ENCODE measurements at regions not wholly inside any gene's neighbourhood (a gene's known extent, or its start where the extent isn't known, plus 50 kb on each side); places are given as distances from the start of the nearest gene placed in this dataset.
"Not testable (repeated sequence)": the region's sequence is repeated elsewhere in the genome, so short reads cannot be mapped to it uniquely, and the experiment has no call there.

- Histone ChIP-seq H3K4me3 (no peak overlapping the region), H3K4me1 (peaks cover 3% of the 10 kb centered on the region; the same call in 1 of the 2 replicates), H3K27me3 (ENCODE audit: low read depth) (no peaks in the 10 kb centered on the region), H3K9me3 (no peaks in the 10 kb centered on the region), H3K36me3 (replicated peaks) (no peaks in the 10 kb centered on the region)
- DNase-seq (ENCODE audit: low spot score in 2 of 2) = no peak
- in situ Hi-C loops (cut with MboI; ENCODE audit: low sequenced_read_pairs) = no loop called here
Observed at GRCh38 chr4:188955066-188955465, 815.8 kb downstream of the TRIML1 start.

GRCh38 chr4:188956566-188956965 is 817.3 kb downstream of the TRIML1 start:
- no peaks in the 10 kb centered on the region for H3K9me3 ChIP-seq
- H3K4me1 ChIP-seq = peaks cover 3% of the 10 kb centered on the region; the same call in 1 of the 2 replicates
- in situ Hi-C loops (cut with MboI; ENCODE audit: low sequenced_read_pairs) = no loop called here
- no peaks in the 10 kb centered on the region for H3K27me3 ChIP-seq (ENCODE audit: low read depth)
- DNase-seq (ENCODE audit: low spot score in 2 of 2) = no peak
- no peak overlapping the region for H3K4me3 ChIP-seq
- H3K36me3 ChIP-seq (replicated peaks) = no peaks in the 10 kb centered on the region

GRCh38 chr4:188958346-188958745 is 819.1 kb downstream of the TRIML1 start:
- H3K9me3 ChIP-seq = no peaks in the 10 kb centered on the region
- in situ Hi-C loops (cut with MboI; ENCODE audit: low sequenced_read_pairs) = no loop called here
- DNase-seq (ENCODE audit: low spot score in 2 of 2) = no peak
- no peak overlapping the region for H3K4me3 ChIP-seq
- no peaks in the 10 kb centered on the region for H3K36me3 ChIP-seq (replicated peaks)
- H3K27me3 ChIP-seq (ENCODE audit: low read depth) = no peaks in the 10 kb centered on the region
- no peaks in the 10 kb centered on the region for H3K4me1 ChIP-seq

- in situ Hi-C loops (cut with MboI; ENCODE audit: low sequenced_read_pairs) = no loop called here
- no peaks in the 10 kb centered on the region for H3K27me3 ChIP-seq (ENCODE audit: low read depth)
- no peak for DNase-seq (ENCODE audit: low spot score in 2 of 2)
- H3K4me3 ChIP-seq = no peak overlapping the region
- H3K4me1 ChIP-seq = no peaks in the 10 kb centered on the region
- no peaks in the 10 kb centered on the region for H3K9me3 ChIP-seq
- H3K36me3 ChIP-seq (replicated peaks) = no peaks in the 10 kb centered on the region
Observed at GRCh38 chr4:188959424-188959823, 820.2 kb downstream of the TRIML1 start.

- Histone ChIP-seq H3K27me3 (ENCODE audit: low read depth) (no peaks in the 10 kb centered on the region), H3K4me3 (no peak overlapping the region), H3K9me3 (no peaks in the 10 kb centered on the region), H3K4me1 (no peaks in the 10 kb centered on the region), H3K36me3 (replicated peaks) (no peaks in the 10 kb centered on the region)
- DNase-seq (ENCODE audit: low spot score in 2 of 2) = no peak
- in situ Hi-C loops (cut with MboI; ENCODE audit: low sequenced_read_pairs) = no loop called here
Observed at GRCh38 chr4:188960411-188961093, 821.3 kb downstream of the TRIML1 start.

- Histone ChIP-seq H3K9me3 (peaks cover 3% of the 10 kb centered on the region), H3K36me3 (replicated peaks) (no peaks in the 10 kb centered on the region), H3K4me1 (peaks cover 8% of the 10 kb centered on the region), H3K4me3 (no peak overlapping the region), H3K27me3 (ENCODE audit: low read depth) (no peaks in the 10 kb centered on the region)
- peak in 1 of 2 experiments; percentile 23 for DNase-seq (ENCODE audit: low spot score in 2 of 2)
- in situ Hi-C loops (cut with MboI; ENCODE audit: low sequenced_read_pairs) = no loop called here
Observed at GRCh38 chr4:188971125-188971524, 831.9 kb downstream of the TRIML1 start.

GRCh38 chr4:188975271-188975670 is 836.0 kb downstream of the TRIML1 start:
- no peak overlapping the region for H3K4me3 ChIP-seq
- in situ Hi-C loops (cut with MboI; ENCODE audit: low sequenced_read_pairs) = no loop called here
- H3K36me3 ChIP-seq (replicated peaks) = no peaks in the 10 kb centered on the region
- DNase-seq (ENCODE audit: low spot score in 2 of 2) = no peak
- peaks cover 17% of the 10 kb centered on the region for H3K4me1 ChIP-seq
- no peaks in the 10 kb centered on the region; the same call in 1 of the 2 replicates for H3K9me3 ChIP-seq
- H3K27me3 ChIP-seq (ENCODE audit: low read depth) = no peaks in the 10 kb centered on the region

GRCh38 chr4:188976644-188977115 is 837.4 kb downstream of the TRIML1 start:
- no peaks in the 10 kb centered on the region for H3K27me3 ChIP-seq (ENCODE audit: low read depth)

GRCh38 chr4:188977232-188977631 is 838.0 kb downstream of the TRIML1 start:
- peaks cover 17% of the 10 kb centered on the region for H3K4me1 ChIP-seq
- H3K36me3 ChIP-seq (replicated peaks); H3K9me3 ChIP-seq; H3K4me3 ChIP-seq; in situ Hi-C loops (cut with MboI; ENCODE audit: low sequenced_read_pairs); H3K27me3 ChIP-seq (ENCODE audit: low read depth): not testable (repeated sequence)
- DNase-seq (ENCODE audit: low spot score in 2 of 2) = peak in 1 of 2 experiments; percentile 9

More at GRCh38 chr4:188976644-188977115, 837.4 kb downstream of the TRIML1 start:
- H3K4me3 ChIP-seq = no peak overlapping the region
- H3K9me3 ChIP-seq = no peaks in the 10 kb centered on the region; the same call in 1 of the 2 replicates
- peak; percentile 76 to 97 for DNase-seq (ENCODE audit: low spot score in 2 of 2)
- peaks cover 17% of the 10 kb centered on the region for H3K4me1 ChIP-seq
- no peaks in the 10 kb centered on the region for H3K36me3 ChIP-seq (replicated peaks)
- in situ Hi-C loops (cut with MboI; ENCODE audit: low sequenced_read_pairs) = no loop called here

GRCh38 chr4:188984518-188984917 is 845.3 kb downstream of the TRIML1 start:
- DNase-seq (ENCODE audit: low spot score in 2 of 2) = no peak
- Histone ChIP-seq H3K36me3 (replicated peaks) (no peaks in the 10 kb centered on the region), H3K9me3 (peaks cover 5% of the 10 kb centered on the region; the same call in 1 of the 2 replicates), H3K27me3 (ENCODE audit: low read depth) (no peaks in the 10 kb centered on the region), H3K4me3 (no peak overlapping the region), H3K4me1 (peaks cover 8% of the 10 kb centered on the region)
- in situ Hi-C loops (cut with MboI; ENCODE audit: low sequenced_read_pairs) = no loop called here

GRCh38 chr4:188986271-188986689 is 847.0 kb downstream of the TRIML1 start:
- no peaks in the 10 kb centered on the region for H3K36me3 ChIP-seq (replicated peaks)
- DNase-seq (ENCODE audit: low spot score in 2 of 2) = peak in 1 of 2 experiments; percentile 12
- H3K4me3 ChIP-seq = no peak overlapping the region
- in situ Hi-C loops (cut with MboI; ENCODE audit: low sequenced_read_pairs) = no loop called here
- H3K4me1 ChIP-seq = peaks cover 8% of the 10 kb centered on the region
- H3K27me3 ChIP-seq (ENCODE audit: low read depth) = no peaks in the 10 kb centered on the region
- H3K9me3 ChIP-seq = peaks cover 5% of the 10 kb centered on the region; the same call in 1 of the 2 replicates

- H3K36me3 ChIP-seq (replicated peaks) = no peaks in the 10 kb centered on the region
- DNase-seq (ENCODE audit: low spot score in 2 of 2) = no peak
- no peak overlapping the region for H3K4me3 ChIP-seq
- in situ Hi-C loops (cut with MboI; ENCODE audit: low sequenced_read_pairs) = no loop called here
- peaks cover 5% of the 10 kb centered on the region; the same call in 1 of the 2 replicates for H3K9me3 ChIP-seq
- no peaks in the 10 kb centered on the region for H3K27me3 ChIP-seq (ENCODE audit: low read depth)
- peaks cover 8% of the 10 kb centered on the region for H3K4me1 ChIP-seq
Observed at GRCh38 chr4:188987011-188987410, 847.8 kb downstream of the TRIML1 start.

GRCh38 chr4:188988131-188988530 is 848.9 kb downstream of the TRIML1 start:
- Histone ChIP-seq H3K27me3 (ENCODE audit: low read depth) (no peaks in the 10 kb centered on the region), H3K9me3 (peaks cover 5% of the 10 kb centered on the region; the same call in 1 of the 2 replicates), H3K4me3 (no peak overlapping the region), H3K36me3 (replicated peaks) (no peaks in the 10 kb centered on the region), H3K4me1 (peaks cover 8% of the 10 kb centered on the region)
- in situ Hi-C loops (cut with MboI; ENCODE audit: low sequenced_read_pairs) = no loop called here
- no peak for DNase-seq (ENCODE audit: low spot score in 2 of 2)

- Histone ChIP-seq H3K9me3 (peaks cover 5% of the 10 kb centered on the region; the same call in 1 of the 2 replicates), H3K4me3 (no peak overlapping the region), H3K36me3 (replicated peaks) (no peaks in the 10 kb centered on the region), H3K27me3 (ENCODE audit: low read depth) (no peaks in the 10 kb centered on the region), H3K4me1 (peaks cover 8% of the 10 kb centered on the region)
- no peak for DNase-seq (ENCODE audit: low spot score in 2 of 2)
- in situ Hi-C loops (cut with MboI; ENCODE audit: low sequenced_read_pairs) = no loop called here
Observed at GRCh38 chr4:188989371-188989770, 850.1 kb downstream of the TRIML1 start.
